GM18498 (cell line): ENCODE measurements at regions not wholly inside any gene's neighbourhood (a gene's known extent, or its start where the extent isn't known, plus 50 kb on each side); places are given as distances from the start of the nearest gene placed in this dataset.

Experiments used
- ATAC-seq: cut with Tn5 transposase; IDR thresholded peaks from one replicate; pipeline ENCODE4 v1.9.1; 2021; ENCODE audit warnings: mild to moderate bottlenecking, moderate library complexity; ENCODE audit not compliant: unreplicated experiment

GRCh38 chr20:6499566-6499965, 267.9 kb upstream of the BMP2 start:
- ATAC-seq: no peak

GRCh38 chr20:6496874-6497273, 270.6 kb upstream of the BMP2 start:
- ATAC-seq: no peak

GRCh38 chr20:6495907-6496306, 271.6 kb upstream of the BMP2 start:
- ATAC-seq: no peak

- no peak for ATAC-seq
Observed at GRCh38 chr20:6492271-6493055, 275.0 kb upstream of the BMP2 start.

- ATAC-seq: no peak
Observed at GRCh38 chr20:6490849-6491248, 276.6 kb upstream of the BMP2 start.

GRCh38 chr20:6489361-6490171, 277.9 kb upstream of the BMP2 start:
- no peak for ATAC-seq

GRCh38 chr20:6485351-6485750, 282.1 kb upstream of the BMP2 start:
- ATAC-seq: no peak

GRCh38 chr20:6483727-6484126, 283.8 kb upstream of the BMP2 start:
- ATAC-seq: no peak

GRCh38 chr20:6482486-6482885, 285.0 kb upstream of the BMP2 start:
- no peak for ATAC-seq

GRCh38 chr20:6480328-6481200, 286.9 kb upstream of the BMP2 start:
- ATAC-seq: no peak

- ATAC-seq: no peak
Observed at GRCh38 chr20:6473197-6473596, 294.3 kb upstream of the BMP2 start.

- ATAC-seq: no peak
Observed at GRCh38 chr20:6471871-6472270, 295.6 kb upstream of the BMP2 start.

GRCh38 chr20:6471110-6471647, 296.3 kb upstream of the BMP2 start:
- ATAC-seq: no peak

- ATAC-seq: no peak
Observed at GRCh38 chr20:6469695-6470094, 297.8 kb upstream of the BMP2 start.

GRCh38 chr20:6468423-6469116, 298.9 kb upstream of the BMP2 start:
- no peak for ATAC-seq

- no peak for ATAC-seq
Observed at GRCh38 chr20:6467562-6467961, 299.9 kb upstream of the BMP2 start.

GRCh38 chr20:6466075-6466810, 301.2 kb upstream of the BMP2 start:
- no peak for ATAC-seq

- no peak for ATAC-seq
Observed at GRCh38 chr20:6450841-6451240, 316.6 kb upstream of the BMP2 start.

- no peak for ATAC-seq
Observed at GRCh38 chr20:6440443-6440799, 317.6 kb upstream of the FERMT1 start.
